ENCODE measurements at regions not wholly inside any gene's neighbourhood (a gene's known extent, or its start where the extent isn't known, plus 50 kb on each side); places are given as distances from the start of the nearest gene placed in this dataset.
A peak's percentile ranks its signal among the peaks of the same experiment; 100 is the strongest.
"Not testable (repeated sequence)": the region's sequence is repeated elsewhere in the genome, so short reads cannot be mapped to it uniquely, and the experiment has no call there.

DNA sequence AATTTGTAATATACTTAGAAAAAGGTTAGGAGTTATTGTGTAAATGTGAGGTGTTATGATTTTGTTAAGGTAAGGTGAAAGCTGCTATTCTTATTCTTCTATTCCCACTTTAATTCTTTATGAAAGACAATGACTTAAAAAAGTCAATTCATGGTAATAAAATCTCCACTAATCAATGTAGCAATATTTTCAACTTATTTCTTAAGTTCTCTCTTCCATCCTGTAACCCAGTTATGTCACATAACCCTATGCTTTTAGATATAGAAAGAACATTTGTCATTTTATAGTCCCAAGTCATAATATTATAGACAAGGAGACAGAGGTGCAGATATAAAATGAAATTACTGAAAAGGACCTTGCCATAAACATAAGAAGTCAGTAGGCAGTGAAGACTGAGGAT, 157.9 kb upstream of the SLC7A11 start:
- no peak for DNase-seq (ENCODE audit: low read depth)

DNA sequence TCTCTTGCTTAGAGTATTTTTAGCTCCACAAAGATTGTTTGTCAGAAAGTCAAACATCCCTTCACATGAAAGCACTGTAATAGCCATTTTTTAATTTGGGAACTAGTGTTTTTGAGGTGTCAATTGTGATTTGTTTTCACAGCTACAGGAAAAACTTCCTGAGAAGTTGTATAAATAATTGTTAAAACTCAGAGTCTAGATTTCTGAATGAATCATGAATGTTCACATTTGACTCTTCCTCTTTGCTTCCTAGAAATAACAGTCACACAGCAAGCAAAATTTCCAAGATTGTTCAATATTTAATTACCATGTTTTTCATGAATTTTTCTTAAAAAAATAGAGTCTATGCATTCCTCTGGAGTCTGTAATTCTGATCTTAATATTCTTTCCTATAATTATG, 156.9 kb upstream of the SLC7A11 start:
- DNase-seq (ENCODE audit: low read depth): no peak

GRCh38 chr4:138398322-138398721, 156.2 kb upstream of the SLC7A11 start:
- DNase-seq (ENCODE audit: low read depth): no peak

- DNase-seq (ENCODE audit: low read depth): no peak
Observed at GRCh38 chr4:138393886-138394610, 151.9 kb upstream of the SLC7A11 start.

GRCh38 chr4:138392751-138393308, 150.7 kb upstream of the SLC7A11 start:
- DNase-seq (ENCODE audit: low read depth): no peak

DNA sequence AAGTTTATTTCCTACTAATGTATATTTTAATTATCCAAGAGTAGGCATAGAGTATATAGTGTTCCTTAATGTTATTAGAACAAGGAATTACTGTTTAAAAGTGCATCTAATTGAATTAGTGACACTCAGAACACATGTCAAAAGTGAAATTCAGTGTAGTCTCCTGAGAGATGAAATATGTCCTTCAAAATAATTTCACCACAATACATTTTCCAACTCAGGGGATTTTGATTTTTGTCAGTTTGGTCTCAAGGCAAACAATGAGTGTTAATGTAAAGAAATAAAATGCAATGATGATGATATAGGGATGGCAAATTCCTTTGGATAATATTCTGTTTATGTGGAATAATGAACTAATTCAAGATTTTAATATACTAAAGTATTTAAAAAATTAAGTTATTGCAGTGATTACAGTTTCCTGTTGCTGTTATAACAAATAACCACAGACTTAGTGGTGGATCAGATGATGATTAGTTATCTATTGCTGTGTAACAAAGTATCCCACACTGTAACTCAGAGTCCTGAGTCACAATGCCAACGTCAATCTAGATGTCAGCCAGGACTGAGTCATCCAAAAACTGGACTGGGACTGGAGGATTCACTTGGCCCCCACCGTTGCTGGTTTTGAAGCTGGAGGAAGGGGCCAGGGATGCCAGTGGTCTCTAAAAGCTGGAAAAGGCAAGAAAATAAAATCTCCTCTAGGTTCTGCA, 148.0 kb upstream of the SLC7A11 start:
- DNase-seq (ENCODE audit: low read depth): peak; percentile 60

DNA sequence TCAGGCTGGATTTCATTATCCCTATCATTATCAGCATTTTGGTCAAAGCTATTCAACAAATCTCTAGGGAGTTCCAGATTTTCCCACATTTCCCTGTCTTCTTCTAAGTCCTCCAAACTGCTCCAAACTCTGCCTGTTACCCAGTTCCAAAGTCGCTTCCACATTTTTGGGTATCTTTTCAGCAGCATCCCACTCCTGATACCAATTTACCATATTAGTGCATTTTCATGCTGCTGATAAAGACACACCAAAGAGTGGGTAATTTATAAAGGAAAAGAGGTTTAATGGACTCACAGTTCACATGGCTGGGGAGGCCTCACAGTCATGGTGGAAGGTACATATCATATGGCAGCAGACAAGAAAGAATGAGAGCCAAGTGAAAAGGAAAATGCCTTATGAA, 132.8 kb upstream of the SLC7A11 start:
- DNase-seq (ENCODE audit: low read depth): no peak

DNA sequence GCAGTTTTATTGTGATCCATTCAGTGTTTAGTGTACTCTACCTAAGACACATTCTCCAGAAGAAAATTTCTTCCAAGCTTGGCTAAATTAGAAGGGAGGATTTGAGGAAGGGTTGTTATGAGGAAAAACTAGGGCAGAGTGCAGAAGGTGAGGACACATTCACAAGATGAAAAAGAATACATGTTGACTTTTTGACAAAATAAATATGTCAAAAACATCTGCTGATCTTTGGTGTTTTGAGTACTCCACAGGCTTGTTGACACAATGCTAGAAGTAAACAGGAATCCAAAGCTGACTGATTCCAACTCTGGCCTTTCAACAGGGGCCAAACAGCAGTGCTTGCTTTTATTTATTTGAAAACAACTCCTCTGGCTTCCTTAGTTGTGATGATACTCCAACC, 125.8 kb upstream of the SLC7A11 start:
- DNase-seq (ENCODE audit: low read depth): no peak

GRCh38 chr4:138352446-138352845, 110.3 kb upstream of the SLC7A11 start:
- not testable (repeated sequence) for DNase-seq (ENCODE audit: low read depth)

GRCh38 chr4:138348055-138348454, 105.9 kb upstream of the SLC7A11 start:
- peak; percentile 47 for DNase-seq (ENCODE audit: low read depth)

DNA sequence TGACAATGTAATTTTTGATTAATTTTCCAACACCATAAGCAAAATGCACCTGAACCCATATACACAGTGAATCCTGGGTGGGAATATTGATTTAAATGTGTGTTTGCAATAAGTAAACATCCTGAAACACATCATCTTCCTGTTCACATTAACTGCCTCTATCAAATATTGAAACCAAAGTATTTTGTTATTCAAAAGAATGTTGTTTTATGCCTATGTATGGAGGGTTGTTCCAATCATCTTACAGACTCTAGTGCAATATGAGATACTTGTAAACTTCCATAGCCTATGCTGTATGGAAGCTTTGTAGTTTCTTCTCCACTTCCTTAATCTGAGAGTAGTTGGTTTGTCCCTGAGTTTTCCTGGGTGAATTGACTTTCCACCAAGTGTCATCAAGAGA, 105.4 kb upstream of the SLC7A11 start:
- no peak for DNase-seq (ENCODE audit: low read depth)

DNA sequence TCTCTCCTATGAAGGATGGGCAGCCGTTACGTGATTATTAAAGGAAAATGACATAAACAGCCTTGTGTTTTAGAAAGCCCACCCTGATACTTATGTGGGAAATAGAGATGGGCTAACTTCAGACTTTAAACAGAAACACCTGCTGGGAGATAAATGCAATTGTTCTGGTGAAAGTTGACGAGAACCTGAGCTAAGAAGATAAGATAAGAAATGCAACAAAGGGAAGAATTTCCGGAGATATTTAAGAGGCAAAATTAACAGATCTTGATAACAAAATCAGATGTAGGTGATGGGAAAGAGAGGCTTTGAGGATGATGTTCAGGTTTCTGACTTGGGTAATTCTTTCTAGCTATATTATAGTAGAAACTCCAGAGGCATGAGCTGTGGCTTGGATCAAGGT, 102.7 kb upstream of the SLC7A11 start:
- no peak for DNase-seq (ENCODE audit: low read depth)

DNA sequence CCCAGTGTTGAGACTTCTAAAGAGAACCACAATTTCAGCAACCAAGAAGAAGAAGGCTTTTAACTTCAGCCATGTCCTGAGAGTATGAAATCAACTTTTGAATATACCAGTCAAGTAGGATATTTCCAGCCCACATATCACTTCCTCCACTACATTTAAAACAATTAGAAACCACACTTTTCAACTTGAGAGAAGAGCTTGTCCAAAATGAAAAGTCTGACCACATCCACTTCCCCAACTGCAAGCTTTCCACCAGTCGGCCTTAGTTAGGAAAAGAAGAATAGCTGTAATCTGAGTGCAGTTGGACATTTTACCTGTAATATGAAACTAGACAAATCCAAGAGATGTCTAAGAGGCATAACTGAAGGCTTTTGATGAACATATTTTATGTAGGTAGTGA, 101.9 kb upstream of the SLC7A11 start:
- no peak for DNase-seq (ENCODE audit: low read depth)

GRCh38 chr4:138341739-138342415, 99.7 kb upstream of the SLC7A11 start:
- no peak for DNase-seq (ENCODE audit: low read depth)

- DNase-seq (ENCODE audit: low read depth): no peak
Observed at GRCh38 chr4:138338840-138339239, 96.7 kb upstream of the SLC7A11 start.

- not testable (repeated sequence) for DNase-seq (ENCODE audit: low read depth)
Observed at GRCh38 chr4:138338222-138338621, 96.1 kb upstream of the SLC7A11 start.

DNA sequence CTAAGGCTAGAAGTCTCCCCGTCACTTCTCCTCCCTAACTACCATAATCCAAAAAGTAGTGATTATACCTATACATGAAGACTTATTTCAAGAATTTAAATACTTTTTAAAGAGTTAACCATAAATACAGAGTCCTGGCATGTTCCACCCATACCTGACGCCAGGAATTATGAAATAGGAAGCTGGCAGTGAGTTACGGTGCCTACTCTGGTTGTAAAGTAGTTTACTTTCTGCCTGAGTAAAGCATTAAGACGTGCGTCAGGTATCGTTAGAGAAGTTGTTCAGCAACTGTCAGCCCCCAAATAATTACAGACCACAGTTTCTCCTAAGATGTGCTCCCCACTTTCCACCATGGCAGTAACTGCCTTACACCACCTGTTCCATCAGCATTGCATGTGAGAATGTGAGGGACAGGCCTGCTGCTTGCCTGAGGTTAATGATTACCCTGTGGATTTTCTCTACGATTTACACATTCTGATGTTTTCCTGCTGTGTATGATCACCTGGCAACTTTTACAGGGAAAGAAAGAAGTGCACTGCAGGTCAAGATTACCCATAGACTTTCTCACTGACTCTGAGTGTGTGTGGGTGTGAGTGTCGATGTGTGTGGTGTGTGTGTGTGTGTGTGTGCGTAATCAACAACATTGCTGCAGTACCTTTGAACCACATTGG, 92.3 kb upstream of the SLC7A11 start:
- DNase-seq (ENCODE audit: low read depth): no peak

DNA sequence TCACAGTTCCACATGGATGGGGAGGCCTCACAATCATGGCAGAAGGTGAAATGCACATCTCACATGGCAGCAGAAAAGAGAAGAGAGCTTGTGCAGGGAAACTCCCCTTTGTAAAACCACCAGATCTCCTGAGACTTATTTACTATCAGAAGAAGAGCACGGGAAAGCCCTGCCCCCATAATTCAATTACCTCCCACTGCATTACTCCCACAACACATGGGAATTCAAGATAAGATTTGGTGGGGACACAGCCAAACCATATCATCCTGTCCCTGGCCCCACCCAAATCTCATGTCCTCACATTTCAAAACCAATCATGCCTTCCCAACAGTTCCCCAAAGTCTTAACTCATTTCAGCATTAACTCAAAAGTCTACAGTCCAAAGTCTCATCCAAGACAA, 90.3 kb upstream of the SLC7A11 start:
- not testable (repeated sequence) for DNase-seq (ENCODE audit: low read depth)

DNA sequence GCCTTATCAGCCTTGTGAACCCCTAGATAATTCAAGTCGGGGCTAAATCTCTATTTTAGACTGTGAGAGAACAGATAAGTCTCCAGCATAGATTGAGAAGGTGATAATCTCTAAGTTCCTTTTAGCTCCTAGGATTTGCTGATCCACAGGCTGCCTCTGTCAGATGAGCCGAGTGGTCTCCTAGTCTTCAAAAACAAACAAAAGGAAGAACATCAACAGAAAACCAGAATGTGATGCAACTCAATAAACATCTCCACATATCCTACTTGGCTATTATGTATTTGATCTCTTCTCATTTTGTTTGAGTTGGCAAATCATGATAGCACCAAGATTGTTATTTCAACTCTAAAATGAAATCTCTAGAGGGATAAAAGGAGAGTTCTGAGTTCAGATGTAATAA, 88.4 kb upstream of the SLC7A11 start:
- no peak for DNase-seq (ENCODE audit: low read depth)

GRCh38 chr4:138329506-138330070, 87.4 kb upstream of the SLC7A11 start:
- no peak for DNase-seq (ENCODE audit: low read depth)

DNA sequence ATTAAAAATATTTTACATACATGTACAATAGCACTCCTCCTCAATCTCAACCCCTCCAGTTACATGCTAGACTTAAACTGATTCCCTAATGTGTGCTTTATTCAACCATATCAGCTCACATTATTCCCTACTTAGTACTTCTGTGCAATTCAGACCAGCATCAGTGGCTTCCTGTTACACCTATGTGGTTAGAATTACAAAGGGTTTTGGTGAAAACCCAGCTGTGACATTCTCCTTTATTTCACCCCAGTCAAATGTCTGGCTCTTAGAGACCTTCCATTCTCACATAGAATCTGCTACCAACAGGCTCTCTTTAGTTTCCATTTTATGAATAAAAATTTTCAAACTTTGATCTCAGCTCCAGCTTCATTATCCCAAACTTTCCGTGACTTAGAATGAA, 85.2 kb upstream of the SLC7A11 start:
- DNase-seq (ENCODE audit: low read depth): no peak

GRCh38 chr4:138320831-138321230, 78.7 kb upstream of the SLC7A11 start:
- no peak for DNase-seq (ENCODE audit: low read depth)
